GM19452 (cell line): ENCODE measurements at regions not wholly inside any gene's neighbourhood (a gene's known extent, or its start where the extent isn't known, plus 50 kb on each side); places are given as distances from the start of the nearest gene placed in this dataset.
"Not testable (repeated sequence)": the region's sequence is repeated elsewhere in the genome, so short reads cannot be mapped to it uniquely, and the experiment has no call there.

Experiments
- ATAC-seq: cut with Tn5 transposase; IDR thresholded peaks from one replicate; pipeline ENCODE4 v1.9.1; 2021; ENCODE audit not compliant: unreplicated experiment

- no peak for ATAC-seq
Measured at GRCh38 chr3:70657454-70657853, 345.0 kb upstream of the MDFIC2 start.

- ATAC-seq, result no peak
Measured at GRCh38 chr3:70647823-70648222, 335.4 kb upstream of the MDFIC2 start.

DNA sequence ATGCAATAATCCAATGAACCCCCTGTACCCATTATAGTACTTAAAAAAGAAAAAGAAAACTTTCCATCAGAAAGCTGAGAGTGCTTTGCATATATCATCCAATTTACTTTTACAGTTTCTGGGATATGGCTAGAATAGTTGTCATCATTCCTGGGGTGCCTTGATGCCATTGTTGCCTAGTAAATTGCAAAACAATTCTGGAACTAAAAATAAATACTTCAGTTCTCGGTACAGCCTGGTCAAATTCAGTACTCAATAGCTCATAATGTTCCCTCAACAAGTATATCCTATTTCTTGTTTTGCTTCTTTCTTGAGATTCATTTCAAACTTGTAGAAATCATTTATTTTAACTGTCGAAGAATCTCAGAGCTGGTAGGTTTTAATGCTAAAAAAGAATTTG is 334.7 kb upstream of the MDFIC2 start:
- ATAC-seq, result no peak

- ATAC-seq, result no peak
Measured at GRCh38 chr3:70646635-70647034, 334.2 kb upstream of the MDFIC2 start.

GRCh38 chr3:70640481-70640880 is 328.0 kb upstream of the MDFIC2 start:
- no peak for ATAC-seq

GRCh38 chr3:70635301-70635700 is 322.9 kb upstream of the MDFIC2 start:
- ATAC-seq, result no peak

DNA sequence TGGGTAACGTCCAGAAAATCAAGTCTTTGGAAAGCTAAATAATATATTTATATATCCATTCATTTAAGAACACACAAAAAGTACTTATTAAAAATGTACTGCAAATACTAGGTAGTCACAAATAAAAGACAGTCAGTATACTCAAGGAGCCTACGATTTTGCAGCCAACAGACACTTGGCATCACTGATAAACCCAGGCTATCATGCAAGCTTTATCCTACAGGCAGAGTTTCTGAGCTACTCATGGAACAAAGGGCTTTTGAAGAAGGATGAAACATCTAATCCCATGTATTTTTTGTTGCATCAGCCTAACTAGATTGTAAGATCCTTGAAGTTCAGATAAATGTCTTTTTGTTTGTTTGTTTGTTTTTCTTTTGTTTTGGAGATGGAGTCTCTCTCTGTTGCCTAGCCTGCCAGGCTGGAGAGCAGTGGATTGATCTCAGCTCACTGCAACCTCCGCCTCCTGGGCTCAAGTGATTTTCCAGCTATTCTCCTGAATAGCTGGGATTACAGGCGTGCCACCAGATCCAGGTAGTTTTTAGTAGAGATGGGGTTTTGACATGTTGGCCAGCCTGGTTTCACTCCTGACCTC is 319.4 kb upstream of the MDFIC2 start:
- no peak for ATAC-seq

- ATAC-seq, result no peak
Measured at GRCh38 chr3:70621451-70621850, 309.0 kb upstream of the MDFIC2 start.

DNA sequence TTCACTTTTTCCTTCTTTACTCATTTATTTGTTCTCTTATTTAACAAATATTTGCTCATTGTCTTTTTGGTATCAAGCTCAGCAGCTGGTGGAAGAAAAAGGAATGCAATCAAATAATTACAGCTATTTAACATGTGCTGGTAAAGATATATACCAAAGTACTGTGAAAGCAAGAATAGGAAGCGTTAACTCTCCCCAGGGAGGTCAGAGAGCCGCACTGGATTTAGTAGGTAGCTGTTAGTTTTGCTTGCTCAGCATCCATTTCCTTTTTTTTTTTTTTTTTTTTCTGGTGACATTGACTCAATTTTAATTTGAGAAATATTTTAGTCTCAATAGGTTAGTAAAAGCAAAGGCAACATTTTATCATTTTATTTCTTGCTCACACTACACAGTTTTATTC is 308.5 kb upstream of the MDFIC2 start:
- ATAC-seq, result no peak

DNA sequence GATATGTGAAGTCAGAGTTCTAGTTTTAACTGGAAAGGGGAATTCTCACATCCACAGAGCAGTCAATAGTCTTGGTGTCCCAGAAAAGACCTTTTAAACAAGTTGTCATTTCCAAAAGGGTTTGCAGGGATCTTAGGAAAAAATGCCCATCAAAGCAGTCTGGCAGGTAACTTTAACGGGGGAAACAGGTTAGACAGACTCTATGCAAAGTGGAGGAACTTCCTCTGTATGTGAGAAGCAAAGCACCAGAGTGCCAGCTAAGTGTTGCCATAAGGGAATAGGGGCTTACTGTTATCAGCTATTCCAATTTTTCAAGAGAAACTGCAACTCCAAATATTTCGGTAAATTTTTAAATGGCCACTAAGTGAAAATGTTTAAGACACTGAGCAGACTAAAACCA is 307.9 kb upstream of the MDFIC2 start:
- ATAC-seq, result no peak

- ATAC-seq, result no peak
Measured at GRCh38 chr3:70618151-70618550, 305.7 kb upstream of the MDFIC2 start.

DNA sequence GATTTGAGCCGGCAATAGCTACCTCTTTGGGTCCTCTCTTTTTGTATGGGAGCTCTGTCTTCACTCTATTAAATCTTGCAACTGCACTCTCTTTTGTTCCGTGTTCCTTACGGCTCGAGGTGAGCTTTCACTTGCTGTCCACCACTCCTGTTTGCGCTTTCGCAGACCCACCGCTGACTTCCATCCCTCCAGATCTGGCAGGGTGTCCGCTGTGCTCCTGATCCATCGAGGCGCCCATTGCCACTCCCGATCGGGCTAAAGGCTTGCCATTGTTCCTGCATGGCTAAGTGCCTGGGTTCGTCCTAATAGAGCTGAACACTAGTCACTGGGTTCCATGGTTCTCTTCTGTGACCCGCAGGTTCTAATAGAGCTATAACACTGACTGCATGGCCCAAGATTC is 304.9 kb upstream of the MDFIC2 start:
- not testable (repeated sequence) for ATAC-seq

GRCh38 chr3:70615286-70615685 is 302.8 kb upstream of the MDFIC2 start:
- ATAC-seq, result no peak

DNA sequence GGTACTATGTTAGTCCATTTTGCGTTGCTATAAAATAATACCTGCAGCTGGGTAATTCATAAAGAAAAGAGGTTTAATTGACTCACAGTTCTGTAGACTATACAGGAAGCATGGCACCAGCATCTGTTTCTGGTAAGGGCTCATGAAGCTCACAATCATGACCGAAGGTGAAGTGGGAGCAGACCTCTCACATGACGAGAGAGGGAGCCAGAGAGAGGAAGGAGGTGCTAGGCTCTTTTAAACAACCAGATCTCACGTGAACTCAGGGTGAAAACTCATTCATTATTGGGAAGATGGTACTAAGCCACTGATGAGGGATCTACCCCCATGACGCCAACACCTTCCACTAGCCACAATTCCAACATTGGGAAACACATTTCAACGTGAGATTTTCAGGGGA is 301.7 kb upstream of the MDFIC2 start:
- ATAC-seq, result no peak

DNA sequence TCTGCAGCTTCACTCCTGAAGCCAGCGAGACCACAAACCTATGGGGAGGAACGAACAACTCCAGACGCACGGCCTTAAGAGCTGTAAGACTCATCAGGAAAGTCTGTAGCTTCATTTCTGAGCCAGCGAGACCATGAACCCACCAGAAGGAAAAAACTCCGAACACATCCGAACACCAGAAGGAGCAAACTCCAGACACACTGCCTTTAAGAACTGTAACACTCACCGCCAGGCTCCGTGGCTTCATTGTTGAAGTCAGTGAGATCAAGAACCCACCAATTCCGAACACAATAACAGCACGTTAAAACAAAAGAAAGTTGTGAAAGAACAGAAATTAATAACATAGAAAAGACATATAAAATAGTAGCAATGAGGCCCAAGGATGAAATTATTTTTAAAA is 300.5 kb upstream of the MDFIC2 start:
- no peak for ATAC-seq

DNA sequence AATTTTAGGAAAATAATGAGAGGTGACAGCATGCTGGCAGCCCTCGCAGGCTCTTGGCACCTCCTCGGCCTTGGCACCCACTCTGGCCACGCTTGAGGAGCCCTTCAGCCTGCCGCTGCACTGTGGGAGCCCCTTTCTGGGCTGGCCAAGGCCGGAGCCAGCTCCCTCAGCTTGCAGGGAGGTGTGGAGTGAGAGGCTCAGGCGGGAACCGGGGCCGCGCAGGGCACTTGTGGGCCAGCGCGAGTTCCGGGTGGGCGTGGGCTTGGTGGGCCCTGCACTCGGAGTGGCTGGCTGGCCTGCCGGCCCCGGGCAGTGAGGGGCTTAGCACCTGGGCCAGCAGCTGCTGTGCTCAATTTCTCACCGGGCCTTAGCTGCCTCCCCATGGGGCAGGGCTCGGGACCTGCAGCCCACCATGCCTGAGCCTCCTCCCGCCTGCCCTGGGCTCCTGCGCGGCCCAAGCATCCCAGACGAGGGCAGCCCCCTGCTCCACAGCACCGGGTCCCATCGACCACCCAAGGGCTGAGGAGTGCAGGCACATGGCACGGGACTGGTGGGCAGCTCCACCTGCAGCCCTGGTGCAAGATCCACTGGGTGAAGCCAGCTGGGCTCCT is 299.3 kb upstream of the MDFIC2 start:
- not testable (repeated sequence) for ATAC-seq

GRCh38 chr3:70608434-70608833 is 296.0 kb upstream of the MDFIC2 start:
- no peak for ATAC-seq

DNA sequence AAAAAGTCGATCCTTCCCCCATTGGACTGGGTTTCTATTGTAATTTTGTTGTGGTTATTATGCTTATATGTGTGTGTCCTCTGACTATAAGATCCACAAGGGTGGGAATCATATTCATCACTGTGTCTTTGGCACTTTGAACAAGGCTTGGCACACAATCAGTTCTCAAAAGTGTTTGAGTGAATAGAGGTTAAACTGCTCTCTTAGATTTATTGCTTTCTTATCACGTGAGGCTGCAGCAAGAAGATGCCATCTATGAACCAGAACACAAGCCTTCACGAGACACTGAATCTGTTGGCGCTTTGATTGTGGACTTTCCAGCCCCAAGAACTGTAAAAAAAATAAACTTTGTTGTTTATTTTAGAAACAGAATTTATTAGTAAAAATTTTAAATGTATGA is 295.0 kb upstream of the MDFIC2 start:
- no peak for ATAC-seq

DNA sequence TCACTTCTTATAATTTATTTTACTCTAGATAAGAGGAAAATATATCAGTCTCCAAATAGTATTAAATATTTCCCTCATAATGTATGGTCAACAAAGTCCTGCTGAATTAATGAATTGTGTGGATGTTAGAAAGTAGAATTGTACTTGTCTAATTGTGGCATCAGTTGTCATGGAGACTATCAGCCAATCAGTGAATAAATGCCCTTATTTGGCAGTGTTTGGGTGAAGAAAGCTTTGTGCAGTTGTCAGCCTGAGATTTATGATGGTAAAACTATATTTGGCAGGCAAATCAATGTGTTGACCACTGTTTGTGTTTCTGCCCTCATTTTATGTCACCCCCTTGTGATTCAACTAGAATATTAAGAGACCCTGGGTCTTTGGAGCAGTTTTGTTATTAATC is 293.6 kb upstream of the MDFIC2 start:
- ATAC-seq, result no peak

- no peak for ATAC-seq
Measured at GRCh38 chr3:70603103-70603502, 290.7 kb upstream of the MDFIC2 start.

GRCh38 chr3:70597312-70597711 is 284.9 kb upstream of the MDFIC2 start:
- no peak for ATAC-seq

DNA sequence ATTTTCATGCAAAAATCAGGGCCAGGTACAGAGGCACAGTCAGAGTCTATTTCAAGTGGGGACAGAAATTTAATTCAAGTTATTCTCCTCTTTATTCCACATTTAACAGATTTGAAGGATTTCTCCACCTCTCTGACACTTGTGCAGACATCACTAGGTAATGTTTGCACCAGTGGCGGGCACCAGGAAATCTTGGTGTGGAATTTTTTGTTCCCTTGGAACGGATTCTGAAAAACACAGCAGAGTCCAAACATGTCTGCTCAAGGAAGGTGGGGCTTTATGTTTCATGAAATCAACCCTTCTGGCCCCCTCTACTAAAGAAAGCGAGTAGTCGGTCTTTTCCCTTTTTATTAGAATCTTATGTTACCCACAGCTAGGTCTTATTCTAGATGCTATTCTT is 271.2 kb upstream of the MDFIC2 start:
- no peak for ATAC-seq

GRCh38 chr3:70582803-70583202 is 270.4 kb upstream of the MDFIC2 start:
- ATAC-seq, result no peak
